Activated CD4-positive, alpha-beta T cell treated with anti-CD3 and anti-CD28 coated beads for 36 hours (primary cell): ENCODE measurements at regions not wholly inside any gene's neighbourhood (a gene's known extent, or its start where the extent isn't known, plus 50 kb on each side); places are given as distances from the start of the nearest gene placed in this dataset.

ENCODE experiments used
- ATAC-seq: fragments of 200-7000 bp; cut with Tn5 transposase; one replicate; pipeline ENCODE4 v1.10.0; 2021; ENCODE audit warnings: mild to moderate bottlenecking, moderate library complexity
- CTCF ChIA-PET: fragments of 350-600 bp; sonication (Branson Sonifier 250); formaldehyde crosslinking; loops from one replicate; lab custom pipeline; 2021; ENCODE audit warnings: antibody characterized with exemption; lab: Charles Lee
- POLR2A ChIA-PET: fragments of 350-600 bp; sonication (Branson Sonifier 250); formaldehyde crosslinking; loops from one replicate; lab custom pipeline; 2021; ENCODE audit warnings: antibody characterized with exemption, inconsistent platforms; lab: Charles Lee
- DNase-seq: peaks from one replicate; pipeline ENCODE4 v3.0.0-alpha.2; 2020
- H3K27ac Mint-ChIP-seq: one replicate; pipeline ENCODE4 v1.8.0; 2021; ENCODE audit warnings: mixed read lengths
- H3K27me3 Mint-ChIP-seq: one replicate; pipeline ENCODE4 v1.8.0; 2021; ENCODE audit warnings: mixed read lengths
- H3K36me3 Mint-ChIP-seq: one replicate; pipeline ENCODE4 v1.8.0; 2021; ENCODE audit warnings: low read depth, mixed read lengths
- H3K4me1 Mint-ChIP-seq: one replicate; pipeline ENCODE4 v1.8.0; 2021; ENCODE audit warnings: mixed read lengths
- H3K4me3 Mint-ChIP-seq: one replicate; pipeline ENCODE4 v1.8.0; 2021; ENCODE audit warnings: mild to moderate bottlenecking, moderate library complexity, mixed read lengths
- H3K9me3 Mint-ChIP-seq: one replicate; pipeline ENCODE4 v1.8.0; 2021; ENCODE audit warnings: low read depth, mixed read lengths
- intact Hi-C, 2 experiments: fragments of 100-400 bp; cut with DNase I in 1 of 2; cut with micrococcal nuclease in 1 of 2; formaldehyde crosslinking; loops; one replicate each; pipeline versions ENCODE4 v1.14.2 to v1.15.1; 2022 to 2024; cut with DNase I, micrococcal nuclease

DNA sequence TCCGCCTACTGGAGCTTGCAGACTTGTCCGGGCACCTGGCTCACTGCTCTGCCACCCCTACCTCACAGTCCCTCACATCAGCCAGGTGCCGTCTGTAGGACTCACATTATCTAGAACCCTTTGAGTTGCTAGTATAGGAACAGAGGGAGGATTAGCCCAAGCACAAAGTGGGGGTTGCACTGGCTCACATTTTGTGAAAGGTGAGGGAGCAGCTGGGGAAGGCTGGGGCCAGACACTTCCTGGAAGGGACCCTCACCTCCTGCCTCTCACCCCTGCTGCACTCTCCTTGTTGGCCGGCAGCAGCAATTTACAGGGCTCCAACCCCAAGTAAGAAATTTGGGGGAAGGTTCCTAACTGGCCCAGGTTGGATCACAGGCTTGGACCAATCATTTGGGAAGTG is 1031.6 kb downstream of the BCL11B start:
- no peak for DNase-seq
- Mint-ChIP-seq H3K27me3 (no peaks in the 10 kb centered on the region), H3K4me3 (no peak overlapping the region), H3K9me3 (peaks cover 3% of the 10 kb centered on the region), H3K4me1 (peaks cover 28% of the 10 kb centered on the region), H3K27ac (no peak overlapping the region), H3K36me3 (peaks cover 2% of the 10 kb centered on the region)
- ChIA-PET POLR2A (no interaction called here), CTCF (no interaction called here)
- intact Hi-C loops = no loop called here
- ATAC-seq = no peak

DNA sequence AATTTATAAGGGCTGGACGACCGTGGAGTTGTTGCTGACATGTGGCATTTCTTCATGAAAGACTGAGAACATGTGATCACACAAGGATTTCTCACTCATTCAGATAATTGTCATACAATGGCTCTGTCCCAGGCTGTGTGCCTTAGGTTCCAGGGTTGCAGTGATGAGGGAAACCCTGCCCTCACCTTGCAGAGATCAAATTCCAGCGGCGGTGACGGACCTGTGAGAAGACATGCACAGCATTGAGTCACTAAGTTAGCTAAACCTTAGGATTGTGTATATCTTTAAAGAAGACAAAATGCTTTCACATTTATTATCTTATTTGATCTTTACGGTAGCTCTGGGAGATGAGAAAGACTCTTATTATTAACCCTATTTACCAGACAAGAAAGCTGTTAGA is 1029.1 kb downstream of the BCL11B start:
- Mint-ChIP-seq H3K4me1 (peaks cover 15% of the 10 kb centered on the region), H3K27me3 (no peaks in the 10 kb centered on the region), H3K36me3 (no peaks in the 10 kb centered on the region), H3K4me3 (no peak overlapping the region), H3K27ac (no peak overlapping the region), H3K9me3 (peaks cover 1% of the 10 kb centered on the region)
- CTCF ChIA-PET = interaction anchor here (0.6 kb wide), 1 partner anchor 1001 kb away, joined by 3 read pairs; no protein-coding TSS in a partner anchor
- ATAC-seq (no peak), DNase-seq (no peak)
- POLR2A ChIA-PET = no interaction called here
- intact Hi-C loops = no loop called here

DNA sequence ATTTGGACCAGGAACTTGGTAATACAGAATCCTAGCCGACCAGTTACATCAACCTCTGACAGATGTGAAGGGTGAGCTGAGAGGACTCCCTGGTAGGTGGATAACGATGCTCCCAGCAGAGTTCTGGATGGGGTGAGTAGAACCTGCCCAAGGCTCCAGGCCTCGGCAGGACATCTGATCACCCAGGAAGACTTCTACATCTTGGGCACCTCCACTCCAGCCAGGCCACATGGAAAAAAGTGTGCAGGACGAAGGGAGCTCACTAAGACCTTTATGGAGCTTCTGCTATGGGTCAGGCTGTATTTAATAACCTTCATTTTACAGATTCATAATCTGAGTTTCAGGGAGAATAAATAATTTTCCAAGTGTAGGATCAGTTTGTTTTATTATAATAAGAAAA is 1028.7 kb downstream of the BCL11B start:
- CTCF ChIA-PET = interaction anchor here (0.6 to 1.0 kb wide), 3 partner anchors 21 to 1001 kb away, joined by 3 read pairs; no protein-coding TSS in a partner anchor
- no peak overlapping the region for H3K4me3 Mint-ChIP-seq

DNA sequence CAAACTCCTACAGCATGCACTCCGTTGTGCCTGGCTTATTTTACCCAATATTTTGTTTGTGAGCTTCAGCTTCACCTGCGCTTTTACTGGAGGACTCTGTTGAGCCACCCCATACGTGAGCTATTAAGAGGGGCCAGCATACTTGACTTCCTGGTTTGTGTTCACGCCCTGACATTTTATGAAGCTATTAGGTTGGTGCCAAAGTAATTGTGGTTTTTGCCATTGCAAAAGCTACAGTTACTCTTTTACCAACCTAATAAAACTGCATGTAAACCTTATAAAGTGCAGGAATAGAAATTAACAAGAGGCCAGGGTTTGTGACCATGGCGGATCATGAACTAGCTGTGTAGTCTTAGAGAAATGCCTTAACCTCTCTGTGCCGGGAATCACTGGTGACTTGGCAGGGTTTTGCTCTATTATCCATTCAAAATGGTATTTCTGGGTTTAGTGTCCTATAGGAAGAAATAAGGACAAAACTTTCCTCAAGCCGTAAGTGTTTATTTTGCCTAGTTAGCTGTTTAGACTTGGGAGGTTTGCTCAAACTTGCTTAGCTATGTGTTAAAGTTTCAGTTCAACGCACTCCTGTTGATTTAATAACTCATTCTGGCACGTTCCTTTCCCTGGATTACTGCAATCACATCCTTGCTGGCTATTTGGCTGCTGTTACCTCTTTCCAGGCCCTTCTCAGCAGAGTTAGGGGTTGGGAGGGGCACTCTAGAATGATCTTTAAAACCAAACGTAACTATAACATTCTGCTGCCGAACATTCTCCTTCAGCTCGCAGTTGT is 1027.6 kb downstream of the BCL11B start:
- H3K27ac Mint-ChIP-seq = no peak overlapping the region
- no peaks in the 10 kb centered on the region for H3K27me3 Mint-ChIP-seq
- POLR2A ChIA-PET = no interaction called here
- DNase-seq (no peak), ATAC-seq (no peak)
- no peak overlapping the region for H3K4me3 Mint-ChIP-seq
- intact Hi-C loops = no loop called here
- H3K4me1 Mint-ChIP-seq = peaks cover 5% of the 10 kb centered on the region
- H3K36me3 Mint-ChIP-seq = no peaks in the 10 kb centered on the region
- CTCF ChIA-PET = interaction anchor here (0.6 to 1.0 kb wide), 2 partner anchors 45 to 962 kb away, joined by 3 read pairs; no protein-coding TSS in a partner anchor
- H3K9me3 Mint-ChIP-seq = no peaks in the 10 kb centered on the region

More for the DNA sequence above, 1028.7 kb downstream of the BCL11B start:
- DNase-seq (no peak), ATAC-seq (no peak)
- Mint-ChIP-seq H3K27ac (no peak overlapping the region), H3K4me1 (peaks cover 11% of the 10 kb centered on the region), H3K9me3 (peaks cover 1% of the 10 kb centered on the region), H3K27me3 (no peaks in the 10 kb centered on the region), H3K36me3 (no peaks in the 10 kb centered on the region)
- intact Hi-C loops = no loop called here
- POLR2A ChIA-PET = no interaction called here

- H3K27ac Mint-ChIP-seq = no peak overlapping the region
- CTCF ChIA-PET = no interaction called here
These were observed 1026.9 kb downstream of the BCL11B start for GRCh38 chr14:98244966-98245569.

GRCh38 chr14:98249057-98249456 is 1022.9 kb downstream of the BCL11B start:
- Mint-ChIP-seq H3K27me3 (no peaks in the 10 kb centered on the region), H3K27ac (no peak overlapping the region), H3K9me3 (no peaks in the 10 kb centered on the region), H3K4me3 (no peak overlapping the region), H3K4me1 (peaks cover 5% of the 10 kb centered on the region), H3K36me3 (no peaks in the 10 kb centered on the region)
- no peak for ATAC-seq
- CTCF ChIA-PET = interaction anchor here (0.6 to 1.1 kb wide), 4 partner anchors 12 to 1071 kb away, joined by 3 to 4 read pairs (median 4); no protein-coding TSS in a partner anchor
- DNase-seq = no peak
- POLR2A ChIA-PET = no interaction called here
- intact Hi-C loops = no loop called here

More at GRCh38 chr14:98244966-98245569, 1026.9 kb downstream of the BCL11B start:
- H3K4me3 Mint-ChIP-seq = no peak overlapping the region
- no peak for DNase-seq
- POLR2A ChIA-PET = no interaction called here
- H3K9me3 Mint-ChIP-seq = no peaks in the 10 kb centered on the region
- peaks cover 2% of the 10 kb centered on the region for H3K4me1 Mint-ChIP-seq
- H3K36me3 Mint-ChIP-seq = no peaks in the 10 kb centered on the region
- intact Hi-C loops = no loop called here
- no peak for ATAC-seq
- no peaks in the 10 kb centered on the region for H3K27me3 Mint-ChIP-seq

GRCh38 chr14:98249476-98249875 is 1022.5 kb downstream of the BCL11B start:
- ChIA-PET CTCF (interaction anchor here (0.7 to 1.1 kb wide), 5 partner anchors 12 to 1070 kb away, joined by 3 to 4 read pairs (median 3); no protein-coding TSS in a partner anchor), POLR2A (no interaction called here)
- ATAC-seq = no peak
- H3K27me3 Mint-ChIP-seq = no peaks in the 10 kb centered on the region
- no peaks in the 10 kb centered on the region for H3K9me3 Mint-ChIP-seq
- intact Hi-C loops = no loop called here
- DNase-seq = no peak
- H3K4me1 Mint-ChIP-seq = peaks cover 5% of the 10 kb centered on the region
- no peak overlapping the region for H3K27ac Mint-ChIP-seq
- H3K4me3 Mint-ChIP-seq = no peak overlapping the region
- H3K36me3 Mint-ChIP-seq = no peaks in the 10 kb centered on the region

- H3K27ac Mint-ChIP-seq = no peak overlapping the region
- no peak overlapping the region for H3K4me3 Mint-ChIP-seq
- no peaks in the 10 kb centered on the region for H3K27me3 Mint-ChIP-seq
- H3K36me3 Mint-ChIP-seq = no peaks in the 10 kb centered on the region
- H3K4me1 Mint-ChIP-seq = peaks cover 5% of the 10 kb centered on the region
- H3K9me3 Mint-ChIP-seq = no peaks in the 10 kb centered on the region
- DNase-seq (no peak), ATAC-seq (no peak)
- intact Hi-C loops = no loop called here
- ChIA-PET POLR2A (no interaction called here), CTCF (interaction anchor here (0.6 kb wide), 1 partner anchor 1978 kb away, joined by 3 read pairs; no protein-coding TSS in a partner anchor)
These were observed 1019.2 kb downstream of the BCL11B start for GRCh38 chr14:98252820-98253219.

DNA sequence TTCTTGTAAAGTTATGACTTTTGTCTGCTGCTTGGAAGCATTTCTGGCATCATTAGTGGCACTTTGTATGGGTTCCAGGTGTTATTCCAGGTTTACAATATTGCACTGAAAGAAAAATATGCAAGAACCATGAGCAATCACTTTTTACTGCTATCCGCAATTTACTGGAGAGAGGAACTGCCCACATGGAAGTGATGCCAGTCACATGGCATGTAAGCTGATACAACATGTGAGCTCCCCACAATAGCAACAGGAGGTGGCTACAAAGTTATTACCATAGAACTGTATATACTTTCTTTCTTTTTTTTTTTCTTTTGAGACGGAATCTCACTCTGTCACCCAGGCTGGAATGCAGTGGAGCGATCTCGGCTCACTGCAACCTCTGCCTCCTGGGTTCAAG is 1012.1 kb downstream of the BCL11B start:
- H3K27me3 Mint-ChIP-seq = no peaks in the 10 kb centered on the region
- ATAC-seq (no peak), DNase-seq (no peak)
- CTCF ChIA-PET = no interaction called here
- intact Hi-C loops = no loop called here
- POLR2A ChIA-PET = interaction anchor here (0.6 kb wide), 1 partner anchor 10 kb away, joined by 3 read pairs; no protein-coding TSS in a partner anchor
- no peaks in the 10 kb centered on the region for H3K36me3 Mint-ChIP-seq
- H3K4me3 Mint-ChIP-seq = no peak overlapping the region
- H3K27ac Mint-ChIP-seq = no peak overlapping the region
- no peaks in the 10 kb centered on the region for H3K9me3 Mint-ChIP-seq
- peaks cover 1% of the 10 kb centered on the region for H3K4me1 Mint-ChIP-seq

DNA sequence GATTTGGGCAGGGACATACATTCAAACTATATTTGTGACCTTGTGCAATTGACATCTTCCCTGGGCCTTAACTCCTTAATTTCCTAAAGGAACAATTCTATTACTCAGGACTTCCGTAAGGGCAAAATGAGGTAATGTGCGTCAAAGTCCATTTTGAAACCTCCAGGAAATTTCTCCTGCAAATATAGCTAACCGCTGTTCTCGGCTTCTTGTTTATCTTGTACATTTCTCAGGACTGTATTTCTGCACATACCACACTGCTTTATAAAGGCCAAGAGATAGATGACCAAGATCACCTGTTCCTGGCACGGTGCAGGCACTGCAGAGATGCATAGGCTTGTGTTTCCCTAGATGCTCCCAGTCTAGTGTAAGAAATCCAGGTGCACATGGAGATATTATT is 1009.4 kb downstream of the BCL11B start:
- Mint-ChIP-seq H3K4me3 (no peak overlapping the region), H3K27ac (no peak overlapping the region), H3K4me1 (peaks cover 5% of the 10 kb centered on the region), H3K27me3 (no peaks in the 10 kb centered on the region), H3K9me3 (no peaks in the 10 kb centered on the region), H3K36me3 (no peaks in the 10 kb centered on the region)
- DNase-seq = no peak
- CTCF ChIA-PET = interaction anchor here (0.6 kb wide), 1 partner anchor 13 kb away, joined by 3 read pairs; no protein-coding TSS in a partner anchor
- ATAC-seq = no peak
- intact Hi-C loops = no loop called here
- POLR2A ChIA-PET = no interaction called here

DNA sequence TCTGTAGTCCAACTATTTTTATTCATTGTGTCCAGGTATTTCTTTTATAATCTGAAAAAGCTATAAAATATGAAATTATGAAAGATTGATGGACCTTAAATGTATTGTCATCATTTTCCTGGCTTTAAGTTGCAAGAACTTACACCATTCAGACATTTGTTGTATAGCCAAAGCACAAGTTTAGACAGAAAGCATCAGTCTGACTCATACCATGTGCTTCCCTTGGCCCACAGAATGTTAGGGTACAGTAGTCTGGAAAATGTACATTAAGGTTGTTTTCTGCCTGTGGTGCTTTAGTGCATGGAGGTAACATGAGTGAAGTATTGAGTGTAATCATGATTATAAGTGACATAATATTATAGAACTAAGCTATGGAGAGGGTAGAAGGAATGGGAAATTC is 1002.5 kb downstream of the BCL11B start:
- intact Hi-C loops = no loop called here
- peaks cover 3% of the 10 kb centered on the region for H3K4me1 Mint-ChIP-seq
- H3K27ac Mint-ChIP-seq = no peak overlapping the region
- no peak overlapping the region for H3K4me3 Mint-ChIP-seq
- ATAC-seq = no peak
- peaks cover 17% of the 10 kb centered on the region for H3K9me3 Mint-ChIP-seq
- peaks cover 13% of the 10 kb centered on the region for H3K36me3 Mint-ChIP-seq
- ChIA-PET POLR2A (no interaction called here), CTCF (interaction anchor here (1.2 kb wide), 1 partner anchor 10 kb away, joined by 3 read pairs; no protein-coding TSS in a partner anchor)
- H3K27me3 Mint-ChIP-seq = no peaks in the 10 kb centered on the region
- no peak for DNase-seq
